HG03378 (cell line): ENCODE measurements at regions not wholly inside any gene's neighbourhood (a gene's known extent, or its start where the extent isn't known, plus 50 kb on each side); places are given as distances from the start of the nearest gene placed in this dataset.

Experiments
- ATAC-seq: cut with Tn5 transposase; IDR thresholded peaks from one replicate; pipeline ENCODE4 v1.9.1; 2021; ENCODE audit warnings: mild to moderate bottlenecking, moderate library complexity; ENCODE audit not compliant: unreplicated experiment

- ATAC-seq: peak; percentile 18
Measured at GRCh38 chr2:204177251-204177976, 240.9 kb downstream of the ICOS start.

GRCh38 chr2:204177977-204178522 is 241.5 kb downstream of the ICOS start:
- ATAC-seq: peak; percentile 66

- no peak for ATAC-seq
Measured at GRCh38 chr2:204180649-204181048, 244.1 kb downstream of the ICOS start.

GRCh38 chr2:204183608-204184007 is 247.0 kb downstream of the ICOS start:
- ATAC-seq: no peak

GRCh38 chr2:204184226-204184625 is 247.7 kb downstream of the ICOS start:
- ATAC-seq: no peak

GRCh38 chr2:204187229-204188083 is 250.9 kb downstream of the ICOS start:
- ATAC-seq: no peak

GRCh38 chr2:204191574-204191973 is 255.0 kb downstream of the ICOS start:
- no peak for ATAC-seq

- ATAC-seq: no peak
Measured at GRCh38 chr2:204195498-204195897, 258.9 kb downstream of the ICOS start.

GRCh38 chr2:204197336-204198005 is 260.9 kb downstream of the ICOS start:
- no peak for ATAC-seq

- no peak for ATAC-seq
Measured at GRCh38 chr2:204199357-204199756, 262.8 kb downstream of the ICOS start.

GRCh38 chr2:204201507-204201906 is 264.9 kb downstream of the ICOS start:
- no peak for ATAC-seq

GRCh38 chr2:204202253-204202652 is 265.7 kb downstream of the ICOS start:
- no peak for ATAC-seq

GRCh38 chr2:204203704-204204103 is 267.1 kb downstream of the ICOS start:
- no peak for ATAC-seq

GRCh38 chr2:204205082-204205481 is 268.5 kb downstream of the ICOS start:
- no peak for ATAC-seq

GRCh38 chr2:204205538-204205937 is 269.0 kb downstream of the ICOS start:
- no peak for ATAC-seq

GRCh38 chr2:204207866-204208265 is 271.3 kb downstream of the ICOS start:
- ATAC-seq: no peak

GRCh38 chr2:204213588-204213987 is 277.0 kb downstream of the ICOS start:
- no peak for ATAC-seq

GRCh38 chr2:204218040-204218439 is 281.5 kb downstream of the ICOS start:
- no peak for ATAC-seq

- no peak for ATAC-seq
Measured at GRCh38 chr2:204219196-204219595, 282.6 kb downstream of the ICOS start.

- ATAC-seq: no peak
Measured at GRCh38 chr2:204220896-204221295, 284.3 kb downstream of the ICOS start.

- ATAC-seq: no peak
Measured at GRCh38 chr2:204223046-204223445, 286.5 kb downstream of the ICOS start.
